Upper lobe of left lung (tissue), 6 donors: ENCODE measurements at regions not wholly inside any gene's neighbourhood (a gene's known extent, or its start where the extent isn't known, plus 50 kb on each side); places are given as distances from the start of the nearest gene placed in this dataset.

Experiments
- ATAC-seq, 2 donors: fragments of 200-7000 bp; cut with Tn5 transposase; one replicate each; pipeline ENCODE4 v1.9.1; 2022; ENCODE audit warnings: mild to moderate bottlenecking in 2 of 2, moderate library complexity in 2 of 2; ENCODE audit not compliant: low FRiP score in 2 of 2
- DNase-seq, 2 donors: peaks; one replicate each; pipeline ENCODE4 v3.0.0-alpha.2; 2019 to 2020
- H3K27ac ChIP-seq, 4 donors: fragments of 200-600 bp; sonication (generic); one replicate each; pipeline ENCODE4 v1.5.1; 2016 to 2019
- H3K27me3 ChIP-seq, 4 donors: fragments of 200-600 bp; sonication (generic); one replicate each; pipeline ENCODE4 v1.5.1; 2017 to 2019
- H3K36me3 ChIP-seq, 4 donors: fragments of 200-600 bp; sonication (generic); one replicate each; pipeline ENCODE4 v1.5.1; 2016 to 2019
- H3K4me1 ChIP-seq, 4 donors: fragments of 200-600 bp; sonication (generic); one replicate each; pipeline ENCODE4 v1.5.1; 2018 to 2019
- H3K4me3 ChIP-seq, 4 donors: fragments of 200-600 bp; sonication (generic); one replicate each; pipeline ENCODE4 v1.5.1; 2017 to 2019; ENCODE audit warnings: mild to moderate bottlenecking in 2 of 4, moderate library complexity in 1 of 4
- H3K9me3 ChIP-seq, 4 donors: fragments of 200-600 bp; sonication (generic); one replicate each; pipeline ENCODE4 v1.5.1; 2018 to 2019
- CTCF ChIP-seq, 6 experiments: fragments of 450-650 bp in 4 of 6; fragments of 200-600 bp in 2 of 6; sonication (generic) in 2 of 6; IDR thresholded peaks; one replicate each; pipeline ENCODE4 v1.5.1; 2016 to 2019; ENCODE audit warnings: antibody characterized with exemption in 6 of 6
- EP300 ChIP-seq, 4 donors: sonication (generic); formaldehyde crosslinking; IDR thresholded peaks; one replicate each; pipeline ENCODE4 v1.5.1; 2017; ENCODE audit warnings: antibody characterized with exemption in 4 of 4, control low read depth in 2 of 4
- POLR2A ChIP-seq, 4 donors: fragments of 450-650 bp; IDR thresholded peaks; one replicate each; pipeline ENCODE4 v1.5.1; 2016 to 2017; ENCODE audit warnings: antibody characterized with exemption in 4 of 4, mild to moderate bottlenecking in 2 of 4
- POLR2AphosphoS5 ChIP-seq, 2 donors: sonication (generic); formaldehyde crosslinking; IDR thresholded peaks; one replicate each; pipeline ENCODE4 v1.5.1; 2017; ENCODE audit warnings: antibody characterized with exemption in 2 of 2
- WGBS, 2 donors: methylation state at CpG; one replicate each; pipeline ENCODE4 v1.1.5; 2017 to 2018; 5-methylcytosine and 5-hydroxymethylcytosine counted together
- donor health status: DM: no; HTN: no; CAD: no; lungs with moderate emphysema.
- donor health status: DM: no; HTN: yes; CAD: no; lungs with severe emphysema.

DNA sequence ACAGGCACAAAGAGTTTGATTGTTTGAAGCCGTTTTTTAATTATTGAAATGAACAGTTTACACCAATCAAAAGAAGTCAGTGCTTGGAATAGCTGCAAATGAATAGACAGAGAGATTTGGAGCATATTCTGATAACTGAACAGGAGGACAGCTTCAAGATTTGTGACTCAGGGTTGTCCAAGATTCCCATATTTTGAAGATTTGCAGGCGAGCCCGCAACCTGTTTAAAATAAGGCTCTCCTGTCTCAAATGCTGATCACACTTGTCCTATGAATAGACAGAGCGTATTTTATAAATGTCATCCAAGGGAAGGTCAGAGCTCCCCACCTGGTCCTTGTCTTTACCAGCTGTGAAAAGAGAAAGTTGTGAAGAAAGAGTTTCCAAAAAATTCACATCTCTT, 198.7 kb downstream of the RNF144A start:
- Histone ChIP-seq H3K4me3 (no peak overlapping the region), H3K27me3 (no peaks in the 10 kb centered on the region), H3K9me3 (no peaks in the 10 kb centered on the region), H3K36me3 (no peaks in the 10 kb centered on the region), H3K4me1 (no peaks in the 10 kb centered on the region), H3K27ac (no peak overlapping the region)
- no peak for DNase-seq
- 92 to 95% methylated on average over 4 of the region's 4 CpGs for WGBS, 2 donors
- ATAC-seq, result no peak
- TF ChIP-seq EP300 (IDR thresholded peaks at IDR 0.05) (no peak), POLR2A (IDR thresholded peaks at IDR 0.05) (no peak), CTCF (IDR thresholded peaks at IDR 0.05) (no peak), POLR2AphosphoS5 (IDR thresholded peaks at IDR 0.05) (no peak)

DNA sequence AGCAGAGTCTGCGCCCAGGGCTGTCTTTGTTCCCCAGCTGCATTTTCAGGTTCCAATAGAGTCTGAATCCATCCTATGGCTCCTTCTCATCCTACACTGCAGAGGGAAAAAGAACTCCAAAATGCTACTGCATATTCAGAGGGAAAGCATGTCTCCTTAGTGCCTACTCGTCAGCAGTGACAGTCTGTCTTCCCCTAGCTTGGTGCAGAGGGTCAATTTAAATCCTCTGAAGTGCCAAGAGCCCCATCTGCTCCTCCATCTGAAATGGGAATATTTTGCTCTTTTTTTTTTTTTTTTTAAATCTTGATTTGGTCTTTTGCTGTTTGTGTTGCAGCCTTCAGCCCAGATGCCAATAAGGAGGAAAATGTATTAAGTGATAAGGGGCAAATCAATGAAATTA, 199.3 kb downstream of the RNF144A start:
- Histone ChIP-seq H3K9me3 (no peaks in the 10 kb centered on the region), H3K4me3 (no peak overlapping the region), H3K36me3 (no peaks in the 10 kb centered on the region), H3K4me1 (no peaks in the 10 kb centered on the region), H3K27me3 (no peaks in the 10 kb centered on the region), H3K27ac (no peak overlapping the region)
- 93 to 95% methylated on average over 2 of the region's 2 CpGs for WGBS, 2 donors
- DNase-seq, result no peak
- TF ChIP-seq POLR2AphosphoS5 (IDR thresholded peaks at IDR 0.05) (no peak), CTCF (IDR thresholded peaks at IDR 0.05) (no peak), EP300 (IDR thresholded peaks at IDR 0.05) (no peak), POLR2A (IDR thresholded peaks at IDR 0.05) (no peak)
- no peak for ATAC-seq

- TF ChIP-seq CTCF (IDR thresholded peaks at IDR 0.05) (no peak), EP300 (IDR thresholded peaks at IDR 0.05) (no peak), POLR2AphosphoS5 (IDR thresholded peaks at IDR 0.05) (no peak), POLR2A (IDR thresholded peaks at IDR 0.05) (no peak)
- H3K4me1 ChIP-seq, result no peaks in the 10 kb centered on the region
- no peak for DNase-seq
- no peak overlapping the region for H3K27ac ChIP-seq
- no peak overlapping the region for H3K4me3 ChIP-seq
- WGBS, 2 donors, result 94 to 95% methylated on average over 8 of the region's 8 CpGs
- H3K9me3 ChIP-seq, result no peaks in the 10 kb centered on the region
- H3K36me3 ChIP-seq, result no peaks in the 10 kb centered on the region
- no peaks in the 10 kb centered on the region for H3K27me3 ChIP-seq
- ATAC-seq, result no peak
Measured at GRCh38 chr2:7117076-7117475, 199.9 kb downstream of the RNF144A start.

- no peaks in the 10 kb centered on the region for H3K9me3 ChIP-seq
- no peak overlapping the region for H3K4me3 ChIP-seq
- no peak overlapping the region for H3K27ac ChIP-seq
- ATAC-seq (no peak), DNase-seq (no peak)
- H3K36me3 ChIP-seq, result no peaks in the 10 kb centered on the region
- no peaks in the 10 kb centered on the region for H3K4me1 ChIP-seq
- H3K27me3 ChIP-seq, result no peaks in the 10 kb centered on the region
- TF ChIP-seq POLR2A (IDR thresholded peaks at IDR 0.05) (no peak), POLR2AphosphoS5 (IDR thresholded peaks at IDR 0.05) (no peak), EP300 (IDR thresholded peaks at IDR 0.05) (no peak), CTCF (IDR thresholded peaks at IDR 0.05) (no peak)
- 80 to 84% methylated on average over 5 of the region's 5 CpGs for WGBS, 2 donors
Measured at GRCh38 chr2:7118606-7119131, 201.5 kb downstream of the RNF144A start.

DNA sequence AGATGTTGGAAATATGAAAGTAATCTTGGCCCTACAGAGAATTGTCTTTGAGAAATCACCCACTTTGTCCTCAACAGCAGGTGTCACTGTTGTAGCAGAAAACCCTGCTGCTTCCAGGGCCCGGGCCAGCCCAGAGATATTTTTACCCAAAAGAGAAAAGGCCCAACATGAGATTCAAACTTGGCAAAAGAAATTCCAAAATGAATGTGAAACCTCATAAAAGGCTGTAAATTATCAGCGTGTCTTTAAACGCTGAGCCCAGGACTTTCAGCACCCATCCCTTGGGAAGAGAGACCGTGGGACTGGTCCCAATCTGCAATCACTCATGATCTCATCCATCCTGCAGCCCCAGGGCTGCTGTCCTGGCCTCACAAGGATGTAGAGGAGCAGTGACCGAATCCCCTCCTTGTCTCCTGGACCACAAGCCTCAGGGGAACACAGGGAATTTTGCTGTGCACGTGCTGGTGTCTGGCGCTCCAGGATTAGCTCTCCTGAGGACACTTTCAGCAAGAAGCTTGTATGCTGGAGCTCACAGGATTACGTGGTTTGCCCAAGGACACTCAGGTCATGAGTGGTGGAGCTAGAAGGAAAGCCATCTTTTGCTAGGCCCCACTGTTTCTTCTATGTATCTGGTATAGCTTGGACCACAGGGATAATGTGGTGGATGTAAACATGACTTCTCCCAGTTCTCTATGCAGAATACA, 202.1 kb downstream of the RNF144A start:
- Histone ChIP-seq H3K4me3 (no peak overlapping the region), H3K9me3 (no peaks in the 10 kb centered on the region), H3K4me1 (no peaks in the 10 kb centered on the region), H3K27me3 (no peaks in the 10 kb centered on the region), H3K27ac (no peak overlapping the region), H3K36me3 (no peaks in the 10 kb centered on the region)
- DNase-seq, result no peak
- TF ChIP-seq POLR2A (IDR thresholded peaks at IDR 0.05) (no peak), CTCF (IDR thresholded peaks at IDR 0.05) (peak in 2 of 6 experiments; percentile 13 to 19), EP300 (IDR thresholded peaks at IDR 0.05) (no peak)
- ATAC-seq, result peak in 1 of 2 donors; percentile 26
- WGBS, 2 donors, result 60 to 72% methylated on average over 6 to 8 of the region's 8 CpGs
